ENCODE measurements at regions not wholly inside any gene's neighbourhood (a gene's known extent, or its start where the extent isn't known, plus 50 kb on each side); places are given as distances from the start of the nearest gene placed in this dataset.

- Histone ChIP-seq H3K36me3 (ENCODE audit: insufficient read depth, low read length) (no peaks in the 10 kb centered on the region), H2AFZ (ENCODE audit: low read depth, low read length) (no peak overlapping the region), H3K4me1 (ENCODE audit: insufficient read depth, low read length) (no peaks in the 10 kb centered on the region), H3K4me3 (ENCODE audit: low read length) (no peak overlapping the region), H3K27me3 (ENCODE audit: insufficient read depth, low read length) (no peaks in the 10 kb centered on the region), H3K9me3 (ENCODE audit: low read length) (no peaks in the 10 kb centered on the region)
Observed at GRCh38 chr7:42389697-42390096, 152.7 kb upstream of the GLI3 start.

DNA sequence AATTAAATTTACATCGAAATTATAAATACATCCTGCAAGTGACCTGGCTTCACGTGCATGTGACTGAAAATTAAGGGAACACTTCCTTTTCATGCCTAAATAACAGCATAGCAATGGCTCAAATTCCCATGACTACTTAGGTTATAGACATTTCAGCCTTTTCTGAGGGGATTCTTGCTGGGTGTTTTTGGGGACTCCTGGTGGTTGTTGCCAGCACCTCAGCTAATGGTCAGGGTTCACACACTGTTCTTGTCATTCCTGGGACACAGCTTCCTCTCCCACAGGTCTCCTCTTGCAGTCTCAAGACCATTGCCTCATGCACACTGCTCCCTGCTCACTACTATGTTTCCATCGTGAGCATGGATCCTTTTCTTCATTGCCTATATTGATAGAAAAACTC lies 148.9 kb upstream of the GLI3 start:
- no peaks in the 10 kb centered on the region for H3K4me1 ChIP-seq (ENCODE audit: insufficient read depth, low read length)
- no peaks in the 10 kb centered on the region for H3K27me3 ChIP-seq (ENCODE audit: insufficient read depth, low read length)
- no peaks in the 10 kb centered on the region for H3K36me3 ChIP-seq (ENCODE audit: insufficient read depth, low read length)
- no peaks in the 10 kb centered on the region for H3K9me3 ChIP-seq (ENCODE audit: low read length)
- H3K4me3 ChIP-seq (ENCODE audit: low read length): no peak overlapping the region
- H2AFZ ChIP-seq (ENCODE audit: low read depth, low read length): no peak overlapping the region

GRCh38 chr7:42381161-42381560 lies 144.2 kb upstream of the GLI3 start:
- Histone ChIP-seq H3K4me1 (ENCODE audit: insufficient read depth, low read length) (no peaks in the 10 kb centered on the region), H3K4me3 (ENCODE audit: low read length) (no peak overlapping the region), H2AFZ (ENCODE audit: low read depth, low read length) (no peak overlapping the region), H3K9me3 (ENCODE audit: low read length) (no peaks in the 10 kb centered on the region), H3K27me3 (ENCODE audit: insufficient read depth, low read length) (no peaks in the 10 kb centered on the region), H3K36me3 (ENCODE audit: insufficient read depth, low read length) (no peaks in the 10 kb centered on the region)

DNA sequence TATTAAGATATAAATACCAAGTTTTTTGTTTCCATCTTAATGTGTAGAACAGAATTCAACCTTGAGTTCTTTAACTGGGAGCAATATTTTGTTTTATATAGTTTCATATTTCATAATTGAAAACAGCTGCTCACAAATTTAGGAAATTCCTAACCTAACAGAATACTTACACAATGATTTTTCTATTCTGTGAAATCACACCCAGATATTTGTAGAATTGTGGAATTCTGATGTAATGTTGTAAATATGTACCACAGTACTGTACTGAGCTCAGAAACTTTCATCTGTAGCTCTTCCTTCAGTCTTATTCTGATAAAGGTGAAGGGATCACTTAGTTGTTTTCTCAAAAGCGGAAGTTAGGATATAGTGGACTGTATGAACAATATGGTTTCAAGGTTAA lies 143.4 kb upstream of the GLI3 start:
- H3K27me3 ChIP-seq (ENCODE audit: insufficient read depth, low read length): no peaks in the 10 kb centered on the region
- H3K4me3 ChIP-seq (ENCODE audit: low read length): no peak overlapping the region
- H3K9me3 ChIP-seq (ENCODE audit: low read length): no peaks in the 10 kb centered on the region
- no peaks in the 10 kb centered on the region for H3K4me1 ChIP-seq (ENCODE audit: insufficient read depth, low read length)
- no peaks in the 10 kb centered on the region for H3K36me3 ChIP-seq (ENCODE audit: insufficient read depth, low read length)
- no peak overlapping the region for H2AFZ ChIP-seq (ENCODE audit: low read depth, low read length)

- no peak overlapping the region for H3K4me3 ChIP-seq (ENCODE audit: low read length)
- no peaks in the 10 kb centered on the region for H3K9me3 ChIP-seq (ENCODE audit: low read length)
- H3K4me1 ChIP-seq (ENCODE audit: insufficient read depth, low read length): no peaks in the 10 kb centered on the region
- no peak overlapping the region for H2AFZ ChIP-seq (ENCODE audit: low read depth, low read length)
- no peaks in the 10 kb centered on the region for H3K36me3 ChIP-seq (ENCODE audit: insufficient read depth, low read length)
- no peaks in the 10 kb centered on the region for H3K27me3 ChIP-seq (ENCODE audit: insufficient read depth, low read length)
Observed at GRCh38 chr7:42378149-42378548, 141.1 kb upstream of the GLI3 start.

DNA sequence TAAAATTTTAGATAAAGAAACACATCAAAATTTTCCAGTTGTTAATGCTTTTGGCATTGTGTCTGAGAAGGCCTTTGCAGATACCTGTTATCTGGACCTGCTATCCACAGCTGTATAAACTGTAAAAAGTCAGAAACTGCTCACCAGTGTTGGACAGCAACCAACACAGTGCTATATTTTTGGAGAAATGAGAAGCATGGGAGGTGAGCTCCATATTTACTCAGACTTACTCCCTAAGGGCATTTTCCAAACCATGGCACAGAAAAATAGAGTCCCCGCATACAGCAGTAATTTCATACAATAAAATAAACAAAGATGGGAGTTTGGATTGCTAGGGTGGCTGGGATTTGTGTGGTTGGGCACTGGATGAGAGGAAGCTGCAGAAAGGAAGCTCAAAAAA lies 136.3 kb upstream of the GLI3 start:
- Histone ChIP-seq H2AFZ (ENCODE audit: low read depth, low read length) (no peak overlapping the region), H3K27me3 (ENCODE audit: insufficient read depth, low read length) (no peaks in the 10 kb centered on the region), H3K36me3 (ENCODE audit: insufficient read depth, low read length) (no peaks in the 10 kb centered on the region), H3K4me1 (ENCODE audit: insufficient read depth, low read length) (peaks cover 5% of the 10 kb centered on the region), H3K9me3 (ENCODE audit: low read length) (no peaks in the 10 kb centered on the region), H3K4me3 (ENCODE audit: low read length) (no peak overlapping the region)

DNA sequence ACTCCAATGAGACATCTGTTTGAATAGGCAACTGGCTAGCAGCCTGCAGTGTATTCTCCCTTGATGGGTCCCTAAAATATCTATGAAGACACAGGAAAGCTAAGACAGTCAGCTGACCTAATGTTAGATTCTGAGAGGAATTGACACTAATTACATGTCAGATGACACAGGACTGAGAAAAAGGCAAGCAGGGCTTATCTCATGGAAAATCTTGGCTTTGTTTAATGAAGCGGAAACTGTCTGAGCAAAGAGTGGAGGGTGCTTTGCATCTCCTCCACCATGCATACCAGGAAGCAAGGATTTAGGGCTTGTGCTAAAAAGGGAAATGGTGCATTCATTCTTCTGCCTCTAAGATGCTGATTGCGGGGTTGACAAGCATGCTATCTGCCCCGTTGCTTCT lies 135.5 kb upstream of the GLI3 start:
- Histone ChIP-seq H3K36me3 (ENCODE audit: insufficient read depth, low read length) (no peaks in the 10 kb centered on the region), H3K4me3 (ENCODE audit: low read length) (no peak overlapping the region), H3K9me3 (ENCODE audit: low read length) (no peaks in the 10 kb centered on the region), H3K27me3 (ENCODE audit: insufficient read depth, low read length) (no peaks in the 10 kb centered on the region), H2AFZ (ENCODE audit: low read depth, low read length) (no peak overlapping the region), H3K4me1 (ENCODE audit: insufficient read depth, low read length) (peaks cover 5% of the 10 kb centered on the region)

- Histone ChIP-seq H3K9me3 (ENCODE audit: low read length) (peaks cover 1% of the 10 kb centered on the region), H3K4me3 (ENCODE audit: low read length) (no peak overlapping the region), H3K36me3 (ENCODE audit: insufficient read depth, low read length) (no peaks in the 10 kb centered on the region), H3K27me3 (ENCODE audit: insufficient read depth, low read length) (no peaks in the 10 kb centered on the region), H3K4me1 (ENCODE audit: insufficient read depth, low read length) (no peaks in the 10 kb centered on the region), H2AFZ (ENCODE audit: low read depth, low read length) (no peak overlapping the region)
Observed at GRCh38 chr7:42359946-42360345, 122.9 kb upstream of the GLI3 start.

- no peaks in the 10 kb centered on the region for H3K27me3 ChIP-seq (ENCODE audit: insufficient read depth, low read length)
- H3K4me1 ChIP-seq (ENCODE audit: insufficient read depth, low read length): peaks cover 9% of the 10 kb centered on the region
Observed at GRCh38 chr7:42351316-42351935, 114.4 kb upstream of the GLI3 start.

DNA sequence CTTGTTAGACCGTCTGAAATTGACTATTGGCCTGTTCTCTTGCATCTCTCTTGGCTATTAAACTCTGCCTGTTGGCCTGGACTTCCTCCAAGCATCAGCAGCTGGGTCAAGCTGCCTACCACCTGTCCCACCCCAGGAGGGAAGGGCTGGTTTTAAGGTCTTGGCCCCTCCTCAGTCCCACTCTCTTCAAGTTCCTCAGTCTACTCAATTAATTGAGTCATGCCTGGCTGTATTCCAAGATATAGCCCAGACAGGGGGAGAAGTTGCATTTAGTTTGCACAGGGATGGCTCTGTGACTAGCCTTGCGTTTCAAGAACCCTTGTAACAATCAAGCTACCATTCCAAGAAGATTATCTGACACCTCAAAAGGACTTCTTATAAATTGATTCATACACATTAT lies 113.8 kb upstream of the GLI3 start:
- no peak overlapping the region for H3K4me3 ChIP-seq (ENCODE audit: low read length)
- peaks cover 9% of the 10 kb centered on the region for H3K4me1 ChIP-seq (ENCODE audit: insufficient read depth, low read length)
- no peaks in the 10 kb centered on the region for H3K27me3 ChIP-seq (ENCODE audit: insufficient read depth, low read length)
- H2AFZ ChIP-seq (ENCODE audit: low read depth, low read length): no peak overlapping the region
- no peaks in the 10 kb centered on the region for H3K9me3 ChIP-seq (ENCODE audit: low read length)
- H3K36me3 ChIP-seq (ENCODE audit: insufficient read depth, low read length): no peaks in the 10 kb centered on the region

More at GRCh38 chr7:42351316-42351935, 114.4 kb upstream of the GLI3 start:
- H3K9me3 ChIP-seq (ENCODE audit: low read length): no peaks in the 10 kb centered on the region
- no peak overlapping the region for H3K4me3 ChIP-seq (ENCODE audit: low read length)
- H3K36me3 ChIP-seq (ENCODE audit: insufficient read depth, low read length): no peaks in the 10 kb centered on the region
- no peak overlapping the region for H2AFZ ChIP-seq (ENCODE audit: low read depth, low read length)

GRCh38 chr7:42348631-42349030 lies 111.6 kb upstream of the GLI3 start:
- no peaks in the 10 kb centered on the region for H3K36me3 ChIP-seq (ENCODE audit: insufficient read depth, low read length)
- H3K4me1 ChIP-seq (ENCODE audit: insufficient read depth, low read length): peaks cover 9% of the 10 kb centered on the region
- H3K4me3 ChIP-seq (ENCODE audit: low read length): no peak overlapping the region
- no peaks in the 10 kb centered on the region for H3K27me3 ChIP-seq (ENCODE audit: insufficient read depth, low read length)
- no peaks in the 10 kb centered on the region for H3K9me3 ChIP-seq (ENCODE audit: low read length)
- no peak overlapping the region for H2AFZ ChIP-seq (ENCODE audit: low read depth, low read length)

DNA sequence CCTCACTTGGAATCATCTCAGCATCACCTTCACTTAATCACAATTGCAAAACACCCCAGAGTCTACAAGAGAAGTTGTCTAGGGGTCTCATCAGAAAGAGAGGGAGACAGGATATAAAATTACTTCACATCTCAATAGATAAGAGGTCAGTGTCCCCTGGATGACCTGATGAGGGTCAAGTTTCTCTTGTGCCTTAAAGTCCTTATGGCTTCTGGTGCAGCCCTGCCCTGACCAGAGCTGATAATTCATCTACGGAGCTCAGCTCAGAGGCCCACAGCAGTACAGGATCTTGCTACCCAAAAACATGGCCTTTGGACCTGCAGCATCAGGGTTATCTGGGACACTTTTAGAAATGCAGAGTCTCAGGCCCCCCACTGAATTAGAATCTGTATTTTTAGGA lies 111.1 kb upstream of the GLI3 start:
- no peaks in the 10 kb centered on the region for H3K9me3 ChIP-seq (ENCODE audit: low read length)
- peaks cover 9% of the 10 kb centered on the region for H3K4me1 ChIP-seq (ENCODE audit: insufficient read depth, low read length)
- no peaks in the 10 kb centered on the region for H3K27me3 ChIP-seq (ENCODE audit: insufficient read depth, low read length)
- H2AFZ ChIP-seq (ENCODE audit: low read depth, low read length): no peak overlapping the region
- no peaks in the 10 kb centered on the region for H3K36me3 ChIP-seq (ENCODE audit: insufficient read depth, low read length)
- H3K4me3 ChIP-seq (ENCODE audit: low read length): no peak overlapping the region

DNA sequence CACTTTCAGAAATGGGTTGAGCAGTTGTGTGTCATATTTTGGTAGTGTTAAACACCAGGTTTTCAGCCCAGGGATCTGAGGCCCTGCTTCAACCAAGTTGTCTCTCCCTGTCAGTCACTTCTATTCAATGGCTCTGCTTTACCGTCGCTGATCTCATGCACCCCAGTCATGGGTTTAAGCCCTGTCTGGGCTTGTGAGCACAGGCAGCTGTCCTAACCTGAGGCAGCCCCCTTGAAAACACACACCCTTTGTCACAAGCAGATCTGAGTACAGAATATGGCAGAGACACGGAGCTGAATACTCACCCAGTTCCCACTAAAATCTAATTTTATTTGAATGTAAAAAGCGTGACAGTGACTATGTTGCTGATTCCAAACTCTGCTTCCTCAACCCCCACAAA lies 110.6 kb upstream of the GLI3 start:
- Histone ChIP-seq H3K27me3 (ENCODE audit: insufficient read depth, low read length) (no peaks in the 10 kb centered on the region), H3K4me1 (ENCODE audit: insufficient read depth, low read length) (peaks cover 9% of the 10 kb centered on the region), H2AFZ (ENCODE audit: low read depth, low read length) (no peak overlapping the region), H3K9me3 (ENCODE audit: low read length) (no peaks in the 10 kb centered on the region), H3K4me3 (ENCODE audit: low read length) (no peak overlapping the region), H3K36me3 (ENCODE audit: insufficient read depth, low read length) (no peaks in the 10 kb centered on the region)
